Hepatocyte (in vitro differentiated cells): ENCODE measurements at regions not wholly inside any gene's neighbourhood (a gene's known extent, or its start where the extent isn't known, plus 50 kb on each side); places are given as distances from the start of the nearest gene placed in this dataset.

Experiments used
- DNase-seq: peaks from one replicate; pipeline ENCODE4 v3.0.0-alpha.2; 2016; ENCODE audit warnings: low spot score
- H2AFZ ChIP-seq: fragments of 200-600 bp; sonication (generic); 2 replicates; pipeline ENCODE4 v1.6.0; 2016; ENCODE audit warnings: antibody characterized with exemption, mild to moderate bottlenecking
- H3K27ac ChIP-seq: fragments of 200-600 bp; sonication (generic); 2 replicates; pipeline ENCODE4 v1.5.1; 2016; ENCODE audit warnings: mild to moderate bottlenecking
- H3K27me3 ChIP-seq: fragments of 200-600 bp; sonication (generic); 2 replicates; pipeline ENCODE4 v1.6.1; 2016
- H3K36me3 ChIP-seq: fragments of 200-600 bp; sonication (generic); replicated peaks from 2 replicates; pipeline ENCODE4 v1.5.1; 2016; ENCODE audit warnings: low read depth; ENCODE audit not compliant: insufficient read depth
- H3K4me1 ChIP-seq: fragments of 200-600 bp; sonication (generic); 2 replicates; pipeline ENCODE4 v1.5.1; 2016; ENCODE audit warnings: mild to moderate bottlenecking, moderate library complexity; ENCODE audit not compliant: insufficient read depth
- H3K4me2 ChIP-seq: fragments of 200-600 bp; sonication (generic); 2 replicates; pipeline ENCODE4 v1.6.0; 2016
- H3K4me3 ChIP-seq: fragments of 200-600 bp; sonication (generic); 2 replicates; pipeline ENCODE4 v1.5.1; 2016; ENCODE audit warnings: mild to moderate bottlenecking
- H3K79me2 ChIP-seq: fragments of 200-600 bp; sonication (generic); 2 replicates; pipeline ENCODE4 v1.6.0; 2017; ENCODE audit warnings: mild to moderate bottlenecking
- H3K9me2 ChIP-seq: fragments of 200-600 bp; sonication (generic); replicated peaks from 2 replicates; pipeline ENCODE4 v1.6.0; 2017; ENCODE audit warnings: mild to moderate bottlenecking; ENCODE audit not compliant: insufficient read depth
- H3K9me3 ChIP-seq: fragments of 200-600 bp; sonication (generic); 2 replicates; pipeline ENCODE4 v1.5.1; 2016; ENCODE audit warnings: low read depth, mild to moderate bottlenecking
- H4K20me1 ChIP-seq: fragments of 200-600 bp; sonication (generic); 2 replicates; pipeline ENCODE4 v1.6.0; 2016; ENCODE audit warnings: mild to moderate bottlenecking; ENCODE audit not compliant: insufficient read depth, poor library complexity, severe bottlenecking
- EZH2 ChIP-seq: fragments of 200-600 bp; sonication (generic); IDR thresholded peaks from 2 replicates; pipeline ENCODE4 v1.6.1; 2016; ENCODE audit warnings: antibody characterized with exemption, mild to moderate bottlenecking, borderline replicate concordance
- EZH2phosphoT487 ChIP-seq: fragments of 200-600 bp; sonication (generic); IDR thresholded peaks from one replicate; pipeline ENCODE4 v1.6.1; 2018; ENCODE audit warnings: antibody characterized with exemption, mild to moderate bottlenecking, low read depth, moderate library complexity; ENCODE audit not compliant: unreplicated experiment, severe bottlenecking
- WGBS: methylation state at CpG from one replicate; pipeline ENCODE4 v1.1.6; 2016; ENCODE audit warnings: low lambda C conversion rate; ENCODE audit errors: missing lambda C conversion rate; 5-methylcytosine and 5-hydroxymethylcytosine counted together
- TF ChIP-seq, protein P1 (sequence below): fragments of 200-600 bp; sonication (generic); IDR thresholded peaks from 2 replicates; pipeline ENCODE4 v1.5.1; 2016; ENCODE audit warnings: antibody characterized with exemption, mild to moderate bottlenecking; ENCODE audit not compliant: poor library complexity

DNA sequence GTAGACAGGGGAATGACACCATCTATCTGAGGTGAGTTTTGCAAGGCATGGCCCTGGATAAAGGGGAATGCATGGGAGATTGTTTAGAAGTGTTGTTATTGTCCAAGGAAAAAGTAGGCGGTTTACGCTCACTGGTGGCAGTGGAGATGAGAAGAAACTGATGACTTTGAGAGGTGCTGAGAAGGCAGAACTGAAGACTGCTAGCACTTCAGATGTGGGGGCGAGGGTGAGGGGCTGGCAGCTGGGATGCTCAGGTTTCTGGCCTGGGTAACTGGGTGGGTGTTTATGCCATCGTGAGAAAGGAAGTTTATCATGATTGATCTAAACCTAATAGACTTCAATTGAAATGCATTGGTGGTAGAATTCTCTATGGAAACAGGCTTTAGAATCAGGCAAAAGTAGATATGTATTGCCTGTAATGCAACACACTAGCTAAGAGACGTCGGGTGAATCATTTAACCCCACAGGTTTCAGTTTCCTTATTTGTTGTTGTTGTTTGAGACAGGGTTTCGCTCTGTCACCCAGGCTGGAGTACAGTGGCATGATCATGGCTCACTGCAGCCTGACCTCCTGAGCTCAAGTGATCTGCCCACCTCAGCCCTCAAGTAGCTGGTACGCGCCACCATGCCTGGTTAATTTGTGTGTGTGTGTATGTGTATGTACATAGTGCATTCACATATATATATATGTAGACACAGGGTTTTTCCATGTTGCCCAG is 123.5 kb downstream of the SLC24A2 start:
- TF ChIP-seq EZH2 (no peak), EZH2phosphoT487 (no peak)
- TF ChIP-seq, protein P1, sequence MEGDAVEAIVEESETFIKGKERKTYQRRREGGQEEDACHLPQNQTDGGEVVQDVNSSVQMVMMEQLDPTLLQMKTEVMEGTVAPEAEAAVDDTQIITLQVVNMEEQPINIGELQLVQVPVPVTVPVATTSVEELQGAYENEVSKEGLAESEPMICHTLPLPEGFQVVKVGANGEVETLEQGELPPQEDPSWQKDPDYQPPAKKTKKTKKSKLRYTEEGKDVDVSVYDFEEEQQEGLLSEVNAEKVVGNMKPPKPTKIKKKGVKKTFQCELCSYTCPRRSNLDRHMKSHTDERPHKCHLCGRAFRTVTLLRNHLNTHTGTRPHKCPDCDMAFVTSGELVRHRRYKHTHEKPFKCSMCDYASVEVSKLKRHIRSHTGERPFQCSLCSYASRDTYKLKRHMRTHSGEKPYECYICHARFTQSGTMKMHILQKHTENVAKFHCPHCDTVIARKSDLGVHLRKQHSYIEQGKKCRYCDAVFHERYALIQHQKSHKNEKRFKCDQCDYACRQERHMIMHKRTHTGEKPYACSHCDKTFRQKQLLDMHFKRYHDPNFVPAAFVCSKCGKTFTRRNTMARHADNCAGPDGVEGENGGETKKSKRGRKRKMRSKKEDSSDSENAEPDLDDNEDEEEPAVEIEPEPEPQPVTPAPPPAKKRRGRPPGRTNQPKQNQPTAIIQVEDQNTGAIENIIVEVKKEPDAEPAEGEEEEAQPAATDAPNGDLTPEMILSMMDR: no peak
- no peak overlapping the region for H3K27ac ChIP-seq
- H3K4me2 ChIP-seq: no peak overlapping the region
- 95% methylated on average over 9 of the region's 9 CpGs for WGBS
- H3K36me3 ChIP-seq: no peaks in the 10 kb centered on the region
- no peaks in the 10 kb centered on the region for H3K79me2 ChIP-seq
- no peaks in the 10 kb centered on the region for H3K27me3 ChIP-seq
- H4K20me1 ChIP-seq: no peaks in the 10 kb centered on the region
- no peaks in the 10 kb centered on the region for H3K4me1 ChIP-seq
- H3K9me3 ChIP-seq: no peaks in the 10 kb centered on the region
- H2AFZ ChIP-seq: no peak overlapping the region
- DNase-seq: no peak
- H3K4me3 ChIP-seq: no peak overlapping the region
- no peaks in the 10 kb centered on the region for H3K9me2 ChIP-seq

DNA sequence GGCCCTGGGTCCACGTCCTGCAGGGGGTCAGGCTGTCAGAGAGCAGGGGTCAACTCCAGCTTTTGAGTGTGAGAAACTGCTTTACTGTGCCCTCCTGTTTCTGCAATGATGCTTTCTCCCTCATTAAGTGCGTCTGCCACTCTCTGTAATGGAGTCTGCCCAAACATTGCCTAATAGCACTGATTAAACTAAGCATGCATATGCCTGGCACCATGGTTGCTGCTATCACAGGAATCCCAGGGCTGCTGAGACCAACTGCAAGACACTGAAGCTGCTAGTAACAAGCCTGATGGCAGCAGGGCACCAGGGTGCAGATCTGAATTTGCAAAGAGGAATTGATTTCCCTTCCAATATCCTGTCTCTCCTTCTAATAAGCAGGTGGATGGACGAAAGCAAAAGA is 125.3 kb downstream of the SLC24A2 start:
- DNase-seq: no peak
- no peak overlapping the region for H3K4me3 ChIP-seq
- H3K4me1 ChIP-seq: no peaks in the 10 kb centered on the region
- no peak overlapping the region for H3K4me2 ChIP-seq
- TF ChIP-seq, protein P1: no peak
- TF ChIP-seq EZH2phosphoT487: no peak
- no peaks in the 10 kb centered on the region for H3K79me2 ChIP-seq
- H4K20me1 ChIP-seq: no peaks in the 10 kb centered on the region
- H3K27ac ChIP-seq: no peak overlapping the region
- H3K9me3 ChIP-seq: no peaks in the 10 kb centered on the region
- no peaks in the 10 kb centered on the region for H3K27me3 ChIP-seq
- no peak overlapping the region for H2AFZ ChIP-seq
- WGBS: 64% methylated on average over 3 of the region's 3 CpGs
- H3K36me3 ChIP-seq: no peaks in the 10 kb centered on the region
- H3K9me2 ChIP-seq: no peaks in the 10 kb centered on the region

DNA sequence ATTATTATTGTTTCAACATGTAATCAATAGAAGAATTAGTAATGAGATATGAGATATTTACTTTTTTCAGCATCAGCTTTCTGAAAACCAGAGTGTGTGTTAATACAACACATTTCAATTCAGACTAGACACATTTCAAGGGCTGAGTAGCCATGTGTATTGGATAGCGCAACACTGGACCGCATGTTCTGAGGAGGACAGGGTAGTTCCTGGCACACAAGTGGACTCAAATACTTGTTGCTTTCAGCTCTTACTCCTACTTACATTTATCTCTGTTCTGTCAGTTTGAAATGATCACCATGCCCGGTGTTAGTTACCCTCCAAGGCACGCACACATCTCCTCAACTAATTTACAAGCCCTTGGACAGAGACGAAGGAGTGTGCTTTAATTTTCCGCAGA is 126.6 kb downstream of the SLC24A2 start:
- H3K79me2 ChIP-seq: no peaks in the 10 kb centered on the region
- no peak overlapping the region for H3K4me3 ChIP-seq
- H3K36me3 ChIP-seq: no peaks in the 10 kb centered on the region
- no peaks in the 10 kb centered on the region for H3K27me3 ChIP-seq
- DNase-seq: no peak
- no peak overlapping the region for H3K27ac ChIP-seq
- no peak overlapping the region for H2AFZ ChIP-seq
- H3K9me3 ChIP-seq: no peaks in the 10 kb centered on the region
- TF ChIP-seq EZH2 (no peak), EZH2phosphoT487 (no peak)
- TF ChIP-seq, protein P1: no peak
- 90% methylated on average over 6 of the region's 6 CpGs for WGBS
- no peaks in the 10 kb centered on the region for H3K4me1 ChIP-seq
- H4K20me1 ChIP-seq: no peaks in the 10 kb centered on the region
- H3K9me2 ChIP-seq: no peaks in the 10 kb centered on the region
- no peak overlapping the region for H3K4me2 ChIP-seq
